Choroid plexus epithelial cell (primary cell): ENCODE measurements at regions not wholly inside any gene's neighbourhood (a gene's known extent, or its start where the extent isn't known, plus 50 kb on each side); places are given as distances from the start of the nearest gene placed in this dataset.

Source experiments
- DNase-seq: peaks from one replicate; pipeline ENCODE4 v3.0.0-alpha.2; 2010; ENCODE audit warnings: low read depth
- H3K4me3 ChIP-seq: 2 replicates; pipeline ENCODE4 v1.5.1; 2011; ENCODE audit warnings: low read depth, mild to moderate bottlenecking, control low read depth, low read length, moderate library complexity
- CTCF ChIP-seq: conservative IDR thresholded peaks from 2 replicates; pipeline ENCODE4 v1.5.1; 2011; ENCODE audit warnings: low read depth, mild to moderate bottlenecking, control low read depth, inconsistent platforms, low read length, moderate library complexity

- no peak for TF ChIP-seq CTCF
Observed at GRCh38 chr5:163770625-163771024, 265.2 kb downstream of the MAT2B start.

GRCh38 chr5:163772241-163772640 is 266.8 kb downstream of the MAT2B start:
- no peak for DNase-seq
- no peak overlapping the region for H3K4me3 ChIP-seq
- no peak for TF ChIP-seq CTCF

More at GRCh38 chr5:163770625-163771024, 265.2 kb downstream of the MAT2B start:
- H3K4me3 ChIP-seq, result no peak overlapping the region
- DNase-seq, result no peak

GRCh38 chr5:163772644-163773043 is 267.2 kb downstream of the MAT2B start:
- DNase-seq, result no peak
- TF ChIP-seq CTCF, result no peak
- no peak overlapping the region for H3K4me3 ChIP-seq

GRCh38 chr5:163773226-163773625 is 267.8 kb downstream of the MAT2B start:
- TF ChIP-seq CTCF, result no peak
- H3K4me3 ChIP-seq, result no peak overlapping the region
- no peak for DNase-seq

GRCh38 chr5:163789870-163790269 is 284.5 kb downstream of the MAT2B start:
- no peak for TF ChIP-seq CTCF
- no peak overlapping the region for H3K4me3 ChIP-seq
- peak; percentile 17 for DNase-seq

GRCh38 chr5:163790497-163790896 is 285.1 kb downstream of the MAT2B start:
- no peak for TF ChIP-seq CTCF
- no peak overlapping the region for H3K4me3 ChIP-seq
- DNase-seq, result peak; percentile 26

- TF ChIP-seq CTCF, result no peak
- no peak overlapping the region for H3K4me3 ChIP-seq
- DNase-seq, result no peak
Observed at GRCh38 chr5:163794993-163795392, 289.6 kb downstream of the MAT2B start.
